ENCODE measurements at regions not wholly inside any gene's neighbourhood (a gene's known extent, or its start where the extent isn't known, plus 50 kb on each side); places are given as distances from the start of the nearest gene placed in this dataset.
A peak's percentile ranks its signal among the peaks of the same experiment; 100 is the strongest.

- peaks cover 0 to 12% (median 0%) of the 10 kb centered on the region in 3 donors for H3K27me3 ChIP-seq
- intact Hi-C loops (cut with DNase I; ENCODE audit: low total_unique reads) = no loop called here
These were observed 55.5 kb upstream of the FAM89A start for GRCh38 chr1:231095595-231095994.

GRCh38 chr1:231094421-231094820, 54.4 kb upstream of the FAM89A start:
- TF ChIP-seq EP300 (IDR thresholded peaks at IDR 0.05) (no peak), POLR2A (IDR thresholded peaks at IDR 0.05) (no peak), POLR2AphosphoS5 (IDR thresholded peaks at IDR 0.05) (no peak), CTCF (IDR thresholded peaks at IDR 0.05) (no peak)
- WGBS, 5 donors = 86 to 94% (median 93%) methylated on average over 3 of the region's 3 CpGs
- H3K36me3 ChIP-seq = no peaks in the 10 kb centered on the region
- no peaks in the 10 kb centered on the region for H3K4me1 ChIP-seq
- no peak for DNase-seq
- intact Hi-C loops (cut with DNase I; ENCODE audit: low total_unique reads) = no loop called here
- no peaks in the 10 kb centered on the region for H3K9me3 ChIP-seq
- peaks cover 0 to 12% (median 0%) of the 10 kb centered on the region in 3 donors for H3K27me3 ChIP-seq
- H3K4me3 ChIP-seq = no peak overlapping the region
- no peak overlapping the region for H3K27ac ChIP-seq

More at GRCh38 chr1:231095595-231095994, 55.5 kb upstream of the FAM89A start:
- no peaks in the 10 kb centered on the region for H3K4me1 ChIP-seq
- no peak for DNase-seq
- WGBS, 5 donors = 78 to 87% (median 84%) methylated on average over 5 of the region's 5 CpGs
- H3K27ac ChIP-seq = no peak overlapping the region
- H3K9me3 ChIP-seq = no peaks in the 10 kb centered on the region
- H3K4me3 ChIP-seq = no peak overlapping the region
- no peaks in the 10 kb centered on the region for H3K36me3 ChIP-seq
- no peak for TF ChIP-seq POLR2A (IDR thresholded peaks at IDR 0.05)
- TF ChIP-seq EP300 (IDR thresholded peaks at IDR 0.05) = no peak
- no peak for TF ChIP-seq POLR2AphosphoS5 (IDR thresholded peaks at IDR 0.05)
- no peak for TF ChIP-seq CTCF (IDR thresholded peaks at IDR 0.05)

GRCh38 chr1:231093156-231093922, 53.3 kb upstream of the FAM89A start:
- peak in 1 of 2 donors; percentile 61 for DNase-seq
- Histone ChIP-seq H3K27me3 (peaks cover 0 to 12% (median 0%) of the 10 kb centered on the region in 3 donors), H3K4me3 (no peak overlapping the region), H3K4me1 (no peaks in the 10 kb centered on the region), H3K9me3 (no peaks in the 10 kb centered on the region), H3K36me3 (no peaks in the 10 kb centered on the region), H3K27ac (no peak overlapping the region)
- 61 to 69% (median 64%) methylated on average over 13 of the region's 13 CpGs for WGBS, 5 donors
- TF ChIP-seq POLR2AphosphoS5 (IDR thresholded peaks at IDR 0.05) = no peak
- TF ChIP-seq EP300 (IDR thresholded peaks at IDR 0.05) = no peak
- no peak for TF ChIP-seq POLR2A (IDR thresholded peaks at IDR 0.05)
- TF ChIP-seq CTCF (IDR thresholded peaks at IDR 0.05) = no peak
- intact Hi-C loops (cut with DNase I; ENCODE audit: low total_unique reads) = no loop called here

- intact Hi-C loops (cut with DNase I; ENCODE audit: low total_unique reads) = no loop called here
- Histone ChIP-seq H3K4me1 (no peaks in the 10 kb centered on the region), H3K4me3 (no peak overlapping the region), H3K27ac (no peak overlapping the region), H3K9me3 (no peaks in the 10 kb centered on the region), H3K36me3 (no peaks in the 10 kb centered on the region), H3K27me3 (peaks cover 0 to 12% (median 0%) of the 10 kb centered on the region in 3 donors)
- 72 to 83% (median 77%) methylated on average over 5 of the region's 5 CpGs for WGBS, 5 donors
- no peak for TF ChIP-seq EP300 (IDR thresholded peaks at IDR 0.05)
- no peak for TF ChIP-seq POLR2AphosphoS5 (IDR thresholded peaks at IDR 0.05)
- TF ChIP-seq CTCF (IDR thresholded peaks at IDR 0.05) = no peak
- no peak for TF ChIP-seq POLR2A (IDR thresholded peaks at IDR 0.05)
- no peak for DNase-seq
These were observed 52.3 kb upstream of the FAM89A start for GRCh38 chr1:231092380-231092779.

All from stomach (tissue), 8 donors.